ENCODE measurements at regions not wholly inside any gene's neighbourhood (a gene's known extent, or its start where the extent isn't known, plus 50 kb on each side); places are given as distances from the start of the nearest gene placed in this dataset.

- DNase-seq, result no peak
Measured at GRCh38 chr5:176734756-176735342, 75.5 kb upstream of the UNC5A start.

- DNase-seq, result no peak
Measured at GRCh38 chr5:176735383-176736265, 74.7 kb upstream of the UNC5A start.

GRCh38 chr5:176736301-176736930 lies 73.9 kb upstream of the UNC5A start:
- DNase-seq, result no peak

DNA sequence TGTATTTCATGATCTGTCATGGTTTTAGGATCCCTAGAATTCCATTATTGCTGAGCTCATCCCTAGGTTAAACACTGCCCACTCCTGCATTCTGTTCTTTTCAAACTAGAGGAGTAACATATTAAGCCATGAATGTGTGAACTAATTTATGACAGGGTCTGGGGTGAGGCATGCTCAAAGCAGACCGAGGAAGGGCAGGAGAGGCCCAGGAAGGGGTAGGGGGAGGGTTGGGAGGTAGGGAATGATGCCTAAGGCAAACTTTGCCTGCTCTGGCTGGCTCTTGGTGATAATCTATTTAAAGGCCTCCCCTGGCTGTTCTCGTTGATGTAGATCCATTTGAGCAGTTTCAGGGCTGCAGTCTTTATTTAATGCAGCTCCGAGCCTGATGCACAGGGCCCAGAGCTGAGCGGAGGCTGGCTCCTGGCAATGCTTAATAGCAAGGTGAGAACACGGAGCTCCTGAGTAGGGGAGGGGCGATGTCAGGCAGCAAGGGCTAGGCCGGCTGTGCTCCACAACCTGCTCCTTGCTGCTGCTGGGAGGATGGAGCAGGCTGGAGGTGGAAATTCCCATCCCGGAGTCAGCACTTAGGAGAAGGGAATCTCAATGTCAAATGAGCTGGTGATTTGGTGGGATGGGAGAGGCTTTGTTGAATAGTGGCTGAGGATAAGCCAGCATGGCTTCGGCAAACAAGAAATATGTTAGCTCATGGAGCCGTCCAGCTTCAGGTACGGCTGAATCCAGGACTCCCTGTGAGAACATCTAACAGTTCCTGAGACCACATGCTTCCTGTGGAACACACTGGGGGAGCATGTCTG lies 73.2 kb upstream of the UNC5A start:
- no peak for DNase-seq

GRCh38 chr5:176737746-176738636 lies 72.4 kb upstream of the UNC5A start:
- no peak for DNase-seq

GRCh38 chr5:176738637-176739250 lies 71.6 kb upstream of the UNC5A start:
- no peak for DNase-seq

DNA sequence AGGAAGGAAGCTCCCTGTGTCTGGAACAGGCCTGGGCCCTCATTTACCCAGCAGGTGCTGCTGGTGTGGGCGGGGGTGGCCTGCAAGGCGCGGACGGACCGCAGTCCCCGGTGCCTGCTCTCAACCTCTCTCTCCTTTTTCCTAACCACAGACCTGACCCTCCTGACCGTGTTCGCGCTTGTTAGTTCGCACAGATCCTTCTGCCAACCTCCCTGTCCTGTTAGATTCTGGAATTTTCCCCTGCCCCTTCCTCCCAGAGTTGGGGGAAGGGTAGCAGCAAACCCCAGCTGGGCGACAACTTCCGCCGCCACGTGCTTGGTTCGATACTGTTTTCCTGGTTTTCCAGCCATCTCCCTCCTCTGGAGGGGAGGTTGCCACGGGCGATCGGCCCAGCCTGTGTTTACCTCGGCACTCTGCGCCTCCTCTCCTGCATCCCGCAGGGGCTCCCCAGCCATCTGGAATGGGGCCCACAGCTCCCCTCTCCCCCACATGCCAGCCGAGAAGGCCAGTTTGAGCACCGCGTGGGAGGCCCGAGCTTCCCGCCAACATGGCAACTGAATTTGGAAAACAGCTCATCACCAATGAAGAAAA lies 70.8 kb upstream of the UNC5A start:
- no peak for DNase-seq

- no peak for DNase-seq
Measured at GRCh38 chr5:176740131-176740701, 70.1 kb upstream of the UNC5A start.

DNA sequence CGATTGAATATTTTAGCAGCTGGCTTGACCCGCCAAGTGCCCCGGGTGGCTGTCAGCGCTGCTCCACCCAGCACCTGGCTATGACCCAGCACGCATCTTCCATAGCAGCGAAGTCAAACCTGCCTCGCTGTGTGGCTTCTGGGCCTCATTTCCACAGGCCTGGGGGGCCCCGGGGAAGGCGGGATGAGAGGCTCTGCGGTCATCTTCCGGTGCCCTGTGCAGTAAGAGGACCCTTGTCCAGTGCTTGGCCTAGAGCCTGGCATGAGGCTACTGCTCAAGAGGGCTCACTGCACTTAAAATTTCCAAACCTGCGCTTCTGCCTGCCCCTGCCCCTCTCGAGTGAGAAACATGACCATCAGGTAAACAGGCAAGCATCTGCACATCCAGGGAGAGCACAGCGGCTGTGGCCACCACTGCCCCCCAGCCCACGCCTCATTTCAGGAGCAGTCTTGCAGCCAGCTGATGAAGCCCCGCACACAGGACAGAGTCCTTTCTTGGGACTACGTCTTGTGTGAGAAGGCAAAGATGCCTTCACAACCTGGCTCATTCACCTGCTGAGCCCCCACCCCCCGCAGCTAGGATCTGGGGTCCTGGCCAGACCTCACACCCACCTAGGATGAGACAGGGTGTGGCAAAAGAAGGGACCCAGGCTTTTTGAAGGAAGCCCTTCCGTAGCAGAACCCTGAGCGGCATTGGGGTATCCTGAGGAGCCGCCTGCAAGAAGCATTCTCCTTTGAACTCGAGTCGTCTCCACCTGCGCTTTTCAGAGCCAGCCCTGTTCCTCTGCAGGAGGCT lies 69.5 kb upstream of the UNC5A start:
- DNase-seq, result no peak

DNA sequence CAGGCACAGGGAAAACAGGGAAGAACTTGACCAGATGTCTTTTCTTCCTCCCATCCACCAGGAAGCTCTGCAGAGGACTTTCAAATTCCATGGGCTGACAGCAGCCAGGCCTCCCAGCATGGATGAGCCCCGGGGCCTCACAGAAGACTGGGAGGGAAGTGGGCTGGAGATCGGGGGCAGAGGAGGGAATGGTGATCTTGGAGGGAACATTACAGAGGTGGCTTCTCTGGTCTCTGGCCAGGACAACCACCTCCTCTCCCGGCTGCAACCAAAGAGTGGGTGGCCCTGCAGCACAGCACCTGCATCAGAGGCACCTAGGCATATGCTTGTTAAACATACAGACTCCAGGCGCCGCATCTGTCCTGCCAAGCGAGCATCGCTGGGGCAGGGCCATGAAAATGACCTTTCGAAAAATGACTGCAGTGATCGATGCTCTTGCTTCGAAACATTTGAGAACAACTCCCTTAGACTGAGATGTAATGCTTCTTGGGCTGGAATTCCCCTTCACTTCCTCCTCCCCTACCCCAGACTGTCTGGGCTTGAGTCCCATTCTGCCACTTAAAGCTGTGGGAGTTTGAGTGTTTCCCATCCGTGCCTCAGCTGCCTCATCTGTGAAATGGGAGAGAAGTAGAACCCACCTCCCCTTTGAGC lies 68.7 kb upstream of the UNC5A start:
- no peak for DNase-seq

DNA sequence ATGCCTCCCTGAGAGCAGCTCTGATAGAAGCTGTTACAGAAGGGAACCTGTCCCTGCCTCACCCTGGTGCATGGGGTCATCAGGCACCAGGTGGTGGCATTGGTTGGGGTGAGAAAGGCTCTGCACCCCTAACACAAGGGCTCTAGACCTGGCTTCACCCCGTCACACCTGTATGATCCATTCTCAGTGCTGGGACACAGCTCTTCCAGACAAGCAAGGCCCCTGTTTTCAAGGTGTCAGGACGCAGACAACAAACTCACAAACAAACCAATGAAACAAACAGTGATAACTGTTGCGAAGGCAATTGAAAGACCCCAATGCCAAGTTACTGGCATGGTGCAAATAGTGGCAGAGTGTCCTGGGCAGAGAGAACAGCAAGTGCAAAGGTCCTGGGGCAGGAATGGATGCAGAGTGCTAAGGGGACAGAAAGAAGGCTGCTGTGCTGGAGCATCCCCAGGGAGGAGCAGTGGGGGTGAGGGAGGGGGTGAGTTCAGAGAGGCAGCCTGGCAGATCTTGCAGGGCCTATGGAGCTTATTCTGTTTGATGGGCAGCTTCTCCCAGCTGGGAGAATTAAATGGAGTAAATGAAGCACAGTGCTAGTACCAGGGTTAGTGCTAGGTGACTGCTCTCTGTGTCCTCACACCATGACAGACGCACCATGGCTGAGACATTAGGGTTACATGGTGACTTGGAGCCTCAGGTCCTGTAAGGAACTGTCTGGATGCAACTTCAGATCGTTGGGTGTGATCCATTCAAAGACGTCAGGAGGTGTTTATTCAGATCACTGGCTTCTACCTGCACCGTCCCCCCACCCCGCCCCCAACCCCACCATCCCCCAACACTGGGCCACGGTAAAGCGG lies 67.9 kb upstream of the UNC5A start:
- DNase-seq, result no peak

DNA sequence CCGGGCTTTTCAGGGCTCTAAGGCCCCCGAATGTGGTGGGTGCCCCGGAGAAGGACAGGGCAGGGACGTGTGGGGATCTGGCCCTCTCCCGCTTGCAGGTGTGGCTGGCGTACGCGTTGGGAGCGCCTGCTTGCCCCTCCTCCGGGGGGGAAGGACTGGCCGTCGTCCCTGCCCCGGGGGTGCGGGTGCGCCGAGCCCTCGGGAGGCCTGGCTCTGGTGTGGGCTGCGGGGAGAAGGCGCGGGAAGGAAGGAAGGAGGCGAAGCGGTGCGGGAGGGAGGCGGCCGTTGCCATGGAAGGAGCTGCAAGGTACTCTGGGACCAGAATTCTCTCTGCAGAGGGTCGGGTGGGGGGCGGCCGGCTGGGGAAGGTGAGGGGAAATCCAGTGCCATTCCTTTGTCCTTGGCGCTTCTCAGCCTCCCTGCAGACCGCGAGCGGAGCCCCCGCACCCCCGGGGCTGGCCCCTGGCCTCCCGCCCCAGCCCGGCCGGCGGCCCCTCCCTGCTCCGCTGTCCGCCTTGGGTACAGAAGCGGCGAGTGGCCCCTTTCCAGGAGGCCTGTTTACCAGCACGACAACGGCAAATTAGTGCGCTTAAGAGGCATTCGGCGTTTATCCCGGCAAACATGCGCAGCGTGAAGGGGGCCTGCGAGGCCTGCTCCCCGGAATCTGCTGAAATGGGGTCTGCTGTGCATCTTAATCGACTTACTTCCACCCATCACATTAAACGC lies 67.1 kb upstream of the UNC5A start:
- DNase-seq, result no peak

DNA sequence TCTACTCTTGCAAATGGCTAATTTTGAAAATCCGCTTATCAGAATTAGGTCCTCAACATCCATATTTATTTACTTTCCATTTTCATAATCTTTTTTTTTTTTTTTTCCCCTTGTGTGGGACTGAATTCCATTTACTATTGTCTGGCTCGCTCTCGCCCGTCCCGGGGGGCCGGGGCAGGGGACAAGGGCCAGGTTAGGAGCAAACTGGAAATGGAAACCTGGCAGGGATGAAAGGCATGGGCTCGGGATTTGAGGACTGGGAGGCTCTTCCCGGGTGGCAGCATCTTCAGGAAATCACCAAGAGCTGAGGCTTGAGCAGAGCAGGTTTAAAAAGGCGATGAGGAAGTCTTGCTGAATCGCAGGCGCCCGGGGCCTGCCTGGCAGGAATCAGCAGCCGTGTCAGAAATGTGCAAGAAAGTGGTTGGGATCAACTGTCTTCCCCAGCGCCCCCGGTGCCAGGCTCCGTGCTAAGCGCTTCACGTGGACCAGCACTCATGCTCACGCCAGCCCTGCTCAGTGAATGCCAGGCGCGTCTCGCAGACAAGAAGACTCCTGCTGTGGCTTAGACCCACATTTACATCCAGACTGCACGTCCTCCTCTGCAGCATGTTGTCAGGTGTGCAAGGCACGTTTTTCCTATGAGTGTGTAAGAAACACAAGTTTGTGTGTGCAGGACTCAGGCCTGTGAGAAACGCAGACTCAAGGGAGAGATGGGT lies 66.3 kb upstream of the UNC5A start:
- no peak for DNase-seq

DNA sequence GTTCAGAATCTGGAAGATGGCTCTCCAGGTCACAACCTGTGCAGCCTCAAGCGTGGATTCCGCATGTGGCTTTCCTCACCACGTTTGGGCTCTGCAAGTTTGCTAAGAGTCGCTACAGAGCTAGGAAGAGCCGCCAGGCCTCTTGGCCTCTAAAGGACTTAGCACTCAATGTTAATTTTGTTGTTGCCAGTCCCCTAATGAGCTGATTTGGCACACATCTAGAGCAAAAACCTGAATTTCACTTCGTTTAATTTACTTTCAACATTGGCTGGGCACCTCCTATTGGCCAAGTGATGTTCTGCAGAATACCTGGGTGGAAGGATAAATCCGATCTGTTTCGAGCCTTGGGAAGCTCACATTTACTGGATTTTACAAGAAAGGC lies 65.8 kb upstream of the UNC5A start:
- no peak for DNase-seq

DNA sequence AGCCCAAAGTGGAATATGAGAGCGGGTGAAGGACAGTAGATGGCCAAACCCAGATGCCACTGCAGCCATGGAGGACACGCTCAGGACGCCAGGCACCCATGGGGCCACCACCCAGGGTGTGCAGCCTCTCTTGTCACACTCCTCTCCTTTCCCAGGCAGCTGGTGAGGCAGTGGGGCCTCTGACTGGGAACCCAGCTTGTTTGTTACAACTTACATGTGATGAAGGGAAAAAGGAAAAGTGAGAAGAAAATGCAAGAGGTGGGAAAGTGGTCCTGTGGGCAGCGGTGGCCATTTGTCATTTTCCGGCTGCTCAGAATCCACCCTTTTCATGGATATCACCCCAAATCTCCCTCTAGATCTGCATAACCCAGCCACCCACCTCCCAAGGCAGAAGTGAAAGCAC lies 62.7 kb upstream of the UNC5A start:
- no peak for DNase-seq

GRCh38 chr5:176748073-176748966 lies 62.0 kb upstream of the UNC5A start:
- DNase-seq, result no peak
